Left forelimb (tissue), 1 donor: ENCODE measurements at regions not wholly inside any gene's neighbourhood (a gene's known extent, or its start where the extent isn't known, plus 50 kb on each side); places are given as distances from the start of the nearest gene placed in this dataset.

Experiments
- DNase-seq: peaks from one replicate; pipeline ENCODE4 v3.0.0-alpha.2; 2018; ENCODE audit warnings: low spot score

DNA sequence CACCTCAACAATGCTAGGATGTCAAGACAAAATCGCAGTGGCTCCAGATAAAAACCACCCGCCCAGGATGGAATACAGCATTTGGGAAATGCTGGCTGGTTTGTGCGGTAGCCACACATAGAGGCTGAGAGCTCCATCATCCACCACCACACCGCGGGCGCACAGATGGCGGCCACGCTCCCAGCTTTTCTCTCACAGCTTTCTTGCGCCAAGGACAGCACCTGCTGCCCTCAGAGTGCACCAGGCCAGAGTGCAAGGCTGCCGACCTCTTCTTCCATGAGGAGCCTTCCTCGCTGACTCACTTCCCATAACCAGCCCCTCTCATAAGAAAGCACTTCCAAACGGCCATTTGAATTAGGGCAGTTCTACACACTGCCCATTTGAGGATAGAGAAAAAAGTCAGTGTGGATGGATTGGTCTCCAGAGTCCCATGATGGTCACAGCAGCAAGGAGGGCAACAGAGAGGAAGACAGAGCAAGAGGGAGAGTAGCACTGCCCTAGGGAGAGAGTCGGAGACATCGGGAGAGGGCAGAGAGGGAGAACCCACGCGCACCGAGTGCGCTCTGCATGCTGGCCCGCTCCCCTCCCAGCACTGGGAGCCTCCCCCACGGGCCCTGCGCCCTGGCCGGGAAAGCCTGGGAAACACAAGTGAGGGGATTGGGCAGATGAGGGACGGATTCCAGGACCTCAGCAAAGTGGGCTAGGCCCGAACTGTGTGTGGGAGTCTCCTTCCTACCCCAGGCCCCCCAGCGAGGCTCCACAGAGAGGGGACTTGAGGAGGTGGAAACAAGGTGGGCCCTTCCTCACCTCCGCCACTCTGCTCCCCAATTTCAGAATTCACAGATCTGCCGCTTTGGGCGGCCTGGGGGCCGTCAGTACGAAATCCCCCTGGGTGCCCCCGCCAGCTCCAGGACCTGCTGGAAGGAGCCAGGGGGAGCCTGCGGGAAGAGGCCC is 156.9 kb downstream of the USP12 start:
- DNase-seq = no peak

DNA sequence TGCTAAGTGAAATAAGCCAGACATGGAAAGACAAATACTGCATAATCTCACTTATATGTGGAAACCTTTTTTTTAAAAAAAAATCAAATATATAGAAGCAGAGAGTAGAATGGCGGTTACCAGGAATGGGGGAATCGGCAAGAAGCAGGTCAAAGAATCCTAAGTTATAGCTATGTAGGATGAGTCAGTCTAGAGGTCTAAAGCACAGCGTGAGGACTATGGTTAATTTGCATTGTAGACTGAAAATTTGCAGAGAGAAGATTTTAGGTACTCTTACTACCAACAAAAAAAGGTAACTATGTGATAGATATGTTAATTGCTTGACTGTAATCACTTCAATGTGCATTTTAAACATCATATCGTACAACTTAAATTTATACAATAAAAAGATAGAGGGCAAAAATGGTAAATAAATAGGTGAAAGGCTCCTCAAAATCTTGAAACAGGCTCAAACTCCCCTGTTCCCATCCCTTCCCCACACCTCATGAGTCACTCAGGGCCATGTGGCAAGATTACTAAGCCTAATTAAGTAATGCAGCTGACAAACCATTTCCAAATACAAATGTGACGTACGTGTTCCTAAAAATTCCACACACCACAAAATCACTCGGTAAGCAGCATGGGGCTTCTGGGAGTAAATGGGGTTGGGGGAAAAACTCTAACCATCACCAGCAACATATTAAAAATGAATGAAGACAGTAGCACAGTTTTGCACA is 159.0 kb downstream of the USP12 start:
- no peak for DNase-seq

DNA sequence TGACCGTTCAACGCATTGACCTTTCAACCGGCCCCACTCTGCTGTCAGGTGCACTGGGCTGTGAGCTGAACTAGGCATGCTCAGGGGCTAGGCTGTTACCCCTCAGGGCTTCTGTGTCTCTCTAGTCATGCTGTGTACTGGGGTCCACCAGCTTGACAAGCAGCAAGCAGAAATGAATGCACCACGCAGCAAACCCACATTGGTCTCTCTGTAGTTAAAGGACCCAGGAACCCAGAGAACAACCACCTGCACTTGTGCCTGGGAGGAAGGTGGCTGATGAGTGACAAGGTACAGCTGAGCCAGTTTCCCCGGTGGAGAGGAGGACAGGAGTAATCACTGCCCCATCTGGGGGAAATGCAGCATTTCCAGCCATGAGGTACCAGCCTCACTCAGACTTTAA is 159.9 kb downstream of the USP12 start:
- DNase-seq = no peak

DNA sequence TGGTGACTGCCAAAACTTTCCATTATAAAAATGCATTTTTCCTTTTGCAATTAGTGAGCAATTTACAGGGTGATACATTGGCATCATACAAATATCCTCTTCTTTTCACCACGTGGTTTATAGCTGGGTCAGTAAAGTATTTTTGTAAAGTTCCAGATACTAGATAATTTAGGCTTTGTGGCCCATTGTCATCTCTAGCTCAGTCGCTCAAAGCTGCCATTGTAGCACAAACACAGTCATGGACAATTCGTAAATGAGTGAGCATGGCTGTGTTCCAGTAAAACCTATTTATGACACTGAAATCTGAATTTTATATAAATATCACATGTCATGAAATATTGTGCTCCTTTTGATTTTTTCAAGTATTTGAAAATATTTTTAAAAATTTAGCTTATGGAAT is 162.9 kb downstream of the USP12 start:
- no peak for DNase-seq

DNA sequence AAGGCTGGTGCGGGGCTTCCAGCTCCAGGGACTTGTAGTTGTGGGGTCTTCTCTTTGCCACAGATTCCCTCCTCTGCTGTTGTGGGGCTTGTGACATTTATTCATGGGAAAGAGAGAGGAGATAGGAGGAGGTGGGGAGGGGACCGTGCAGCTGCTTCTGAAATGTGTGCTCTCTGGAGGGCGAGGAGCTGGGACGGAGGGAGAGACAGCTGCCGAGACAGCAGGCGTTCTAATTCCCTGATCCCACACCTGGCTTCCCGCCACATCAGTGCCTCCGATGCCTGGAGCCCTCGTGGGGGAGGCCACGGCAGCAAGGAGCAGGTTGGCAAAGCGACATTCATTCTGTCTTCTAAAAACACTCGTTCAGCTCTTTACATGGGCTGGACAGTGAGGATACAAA is 164.4 kb downstream of the USP12 start:
- DNase-seq = no peak

DNA sequence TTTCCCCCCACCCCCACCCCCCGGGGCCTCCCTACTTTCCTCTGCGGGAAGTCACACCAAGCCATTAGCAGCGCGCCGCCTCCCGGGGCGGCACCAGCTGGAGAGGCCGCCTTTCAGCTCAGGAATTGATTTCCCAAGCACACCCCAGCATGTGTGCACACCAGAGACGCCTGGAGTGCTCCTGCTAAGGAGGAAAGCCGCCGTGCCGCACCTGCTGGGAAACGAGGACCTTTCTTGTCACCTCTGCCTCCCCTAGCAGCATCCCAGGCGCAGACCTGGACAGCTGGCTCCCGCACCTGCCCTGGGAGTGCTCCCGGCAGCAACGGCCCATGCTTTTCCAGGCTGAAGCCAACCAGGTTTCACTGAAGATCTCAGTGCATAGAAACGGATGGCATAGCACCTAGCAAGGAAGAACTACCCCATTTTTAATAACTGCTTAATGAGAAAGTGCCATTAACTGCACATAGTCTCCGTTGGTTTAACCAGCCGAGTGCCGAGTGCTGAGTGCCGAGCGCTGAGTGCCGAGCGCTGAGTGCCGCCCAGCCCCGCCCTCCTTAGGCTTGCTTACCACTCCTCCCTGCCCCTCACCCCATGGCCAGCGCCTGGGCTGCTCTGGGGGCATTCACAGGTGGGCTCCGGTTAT is 165.0 kb downstream of the USP12 start:
- no peak for DNase-seq

DNA sequence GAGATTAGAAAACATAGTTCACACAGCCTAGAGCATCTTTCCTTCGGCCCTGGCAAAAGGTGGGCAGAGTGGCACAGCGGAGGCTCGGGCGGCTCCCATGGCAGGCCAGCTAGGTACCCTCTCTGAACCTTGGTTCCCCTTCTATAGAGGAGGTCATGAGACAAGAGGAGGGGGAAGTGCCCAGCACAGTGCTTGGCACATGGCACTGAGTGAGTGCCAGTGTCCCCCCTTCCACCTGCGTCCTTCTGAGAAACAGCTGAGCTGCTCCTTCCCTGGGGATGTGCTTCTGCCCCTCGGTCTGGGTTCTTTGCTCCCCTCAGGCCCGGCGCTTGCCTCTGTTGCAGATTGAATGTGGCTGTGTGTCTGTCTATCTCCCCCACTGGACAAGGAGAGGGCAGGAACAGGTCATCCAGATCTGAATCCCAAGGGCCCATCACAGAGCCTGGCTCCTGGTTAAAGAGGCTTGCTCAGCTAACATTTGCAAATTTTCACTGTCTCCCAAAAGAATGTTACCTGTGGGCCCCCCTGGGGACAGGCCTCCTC is 165.6 kb downstream of the USP12 start:
- no peak for DNase-seq

DNA sequence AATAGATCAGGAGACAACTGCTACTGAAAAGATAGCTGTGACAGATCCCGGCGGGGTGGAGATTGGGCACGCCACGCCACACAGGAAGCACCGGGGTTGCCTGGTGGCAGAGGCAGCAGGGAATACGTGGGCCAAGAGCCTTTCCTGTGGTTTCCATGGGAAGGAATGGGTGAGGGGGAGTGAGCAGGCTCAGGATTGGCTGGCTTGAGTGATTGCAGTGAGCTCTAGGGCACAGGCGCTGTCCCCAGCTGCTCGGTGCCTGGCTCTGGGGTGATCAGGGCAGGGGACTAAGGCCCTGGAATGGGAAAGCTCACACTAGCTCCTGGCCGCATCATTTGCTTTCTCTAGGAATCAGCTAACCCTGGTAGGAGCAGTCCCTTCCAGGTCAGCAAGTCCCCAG is 166.1 kb downstream of the USP12 start:
- DNase-seq = no peak

DNA sequence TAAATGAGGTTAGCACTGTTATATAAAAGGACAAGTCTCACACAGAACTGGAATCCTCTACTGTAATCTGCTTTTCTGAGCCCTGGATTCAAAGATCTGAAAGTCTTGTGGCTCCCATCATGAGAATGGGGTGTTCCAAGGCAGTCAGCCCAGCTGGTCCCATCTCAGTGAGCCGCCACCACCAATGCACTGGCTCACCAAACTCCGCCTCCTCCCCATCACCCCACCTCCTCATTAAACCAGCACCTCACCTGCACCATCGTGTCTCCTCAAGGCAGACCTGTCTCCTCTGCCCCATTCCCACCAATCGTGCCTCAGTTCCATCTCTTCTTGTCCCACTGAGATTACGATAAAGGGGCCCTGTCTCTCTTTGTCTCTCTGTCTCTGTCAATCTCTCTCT is 166.7 kb downstream of the USP12 start:
- no peak for DNase-seq

DNA sequence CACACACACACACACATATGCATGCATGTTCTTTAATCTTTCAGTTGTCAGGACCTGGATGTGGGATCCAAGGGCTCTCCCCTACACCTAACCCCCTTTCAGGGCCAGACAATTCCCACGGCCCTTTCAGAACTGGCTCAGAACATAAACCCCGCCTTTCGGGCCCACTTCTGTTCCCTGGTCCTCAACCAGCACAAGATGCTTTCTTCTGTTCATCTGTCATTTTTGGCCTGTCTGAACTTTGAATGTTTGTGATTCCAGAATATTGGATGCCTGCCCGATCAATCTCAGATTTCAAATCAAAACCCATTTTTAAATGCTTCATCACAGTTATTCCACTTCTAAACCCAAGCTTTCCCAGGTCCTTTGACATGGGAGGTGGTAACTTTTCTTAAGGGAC is 167.3 kb downstream of the USP12 start:
- no peak for DNase-seq

DNA sequence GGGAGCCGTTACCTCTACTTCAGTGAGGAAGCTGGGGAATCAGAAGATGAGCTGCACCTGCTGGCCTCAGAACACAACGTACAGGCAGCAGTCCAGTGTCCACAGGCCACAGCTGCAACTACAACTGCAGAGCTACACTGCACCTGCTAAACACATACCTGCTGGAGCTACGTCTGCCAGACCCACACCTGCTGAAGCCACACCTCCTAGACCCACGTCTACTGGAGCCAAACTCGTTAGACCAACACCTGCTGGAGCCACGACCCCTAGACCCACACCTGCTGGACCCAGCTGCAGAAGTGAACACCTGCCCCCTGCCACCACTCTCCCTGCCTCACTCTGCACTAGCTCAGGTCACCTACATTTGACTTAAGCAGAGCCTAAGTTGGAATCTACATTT is 169.9 kb downstream of the USP12 start:
- no peak for DNase-seq

DNA sequence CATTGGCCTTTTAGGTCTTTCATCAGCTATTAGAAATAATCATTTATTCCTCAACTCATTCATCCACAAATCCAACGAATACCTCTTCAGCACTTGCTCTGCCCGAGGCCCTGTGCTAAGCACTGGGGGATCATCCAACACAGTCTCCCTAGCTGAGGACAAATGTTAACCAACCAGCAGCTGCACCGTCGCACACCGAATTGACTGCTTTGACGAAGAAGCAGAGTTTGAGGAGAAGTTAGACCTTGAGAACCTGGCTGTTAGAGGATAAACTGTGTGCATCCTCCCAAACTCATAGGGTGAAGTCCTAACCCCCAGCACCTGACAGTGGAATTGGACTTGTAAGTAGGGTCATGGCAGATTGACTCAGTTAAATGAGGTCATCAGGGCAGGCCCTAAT is 170.9 kb downstream of the USP12 start:
- DNase-seq = no peak

DNA sequence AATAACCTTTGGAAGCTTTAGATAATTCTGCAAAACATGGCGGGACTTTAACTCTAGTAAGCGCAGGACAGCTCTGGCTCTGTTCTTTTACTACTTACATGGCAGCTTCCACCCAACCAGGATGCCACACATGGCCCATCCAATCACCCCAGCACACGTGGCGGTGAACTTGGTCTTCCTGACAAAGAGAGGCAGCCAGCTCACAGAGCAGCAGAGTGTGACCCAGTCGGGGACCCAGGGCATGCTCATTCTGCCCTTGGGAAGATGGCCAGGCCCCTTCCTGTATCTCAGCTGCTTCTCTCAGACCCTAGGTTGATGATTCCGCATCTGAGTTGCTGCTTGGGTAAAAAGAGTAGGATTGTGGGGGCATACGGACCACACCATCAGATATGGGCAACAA is 172.1 kb downstream of the USP12 start:
- DNase-seq = no peak

DNA sequence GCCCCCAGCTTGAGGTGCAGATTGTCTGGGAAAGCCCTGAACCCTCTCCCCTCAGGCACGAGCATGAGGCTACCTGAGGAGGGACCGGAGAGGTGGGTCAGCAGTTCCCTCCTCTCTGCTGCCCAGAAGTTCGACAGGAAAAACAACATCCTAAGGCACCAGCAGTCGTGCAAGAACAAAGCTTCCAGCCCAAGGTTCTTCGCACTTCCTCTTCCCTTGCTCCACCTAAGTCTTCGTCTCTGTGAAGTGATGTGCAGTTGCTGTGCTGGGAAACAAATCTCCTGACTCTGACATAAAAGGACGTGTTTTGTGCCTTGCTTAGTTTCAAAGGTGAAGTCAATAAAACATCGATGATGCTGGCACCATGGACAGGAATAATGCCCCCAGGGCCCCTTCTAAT is 173.3 kb downstream of the USP12 start:
- no peak for DNase-seq

DNA sequence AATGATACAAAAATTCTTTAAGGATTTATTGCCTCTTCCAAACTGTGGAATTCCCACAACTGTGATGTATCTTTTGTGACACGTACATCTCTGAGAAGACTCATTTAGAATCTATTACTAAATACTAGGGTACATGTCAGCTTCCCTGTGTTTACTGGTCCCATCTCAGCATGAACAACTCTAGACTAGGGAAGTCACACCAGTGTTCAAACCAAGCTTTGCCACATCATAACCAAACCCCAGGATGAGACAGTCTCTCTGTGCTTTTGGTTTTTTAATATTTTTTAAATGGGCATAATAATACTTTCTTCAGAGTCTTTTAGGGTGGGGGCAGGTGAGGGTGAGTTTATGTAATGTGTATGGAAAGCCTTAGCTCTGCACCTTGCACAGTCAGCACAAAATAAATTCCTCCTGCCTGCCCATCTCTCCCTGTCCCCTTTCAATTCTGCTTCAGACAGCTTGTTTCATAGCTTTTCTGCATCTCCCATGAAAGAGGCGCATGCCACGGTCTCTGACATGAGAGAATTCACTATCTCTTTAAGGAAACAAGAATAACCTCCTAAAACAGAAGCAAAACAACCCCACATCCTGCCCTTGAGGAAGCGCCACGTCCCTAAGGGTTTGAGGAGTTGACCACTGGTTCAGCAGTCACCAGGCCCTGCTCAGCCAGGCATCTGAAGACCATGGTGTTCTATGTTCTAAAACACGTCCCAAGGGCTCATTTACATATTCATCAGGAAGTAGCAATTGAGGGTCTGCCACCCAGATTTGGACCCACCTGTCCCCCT is 174.5 kb downstream of the USP12 start:
- no peak for DNase-seq

DNA sequence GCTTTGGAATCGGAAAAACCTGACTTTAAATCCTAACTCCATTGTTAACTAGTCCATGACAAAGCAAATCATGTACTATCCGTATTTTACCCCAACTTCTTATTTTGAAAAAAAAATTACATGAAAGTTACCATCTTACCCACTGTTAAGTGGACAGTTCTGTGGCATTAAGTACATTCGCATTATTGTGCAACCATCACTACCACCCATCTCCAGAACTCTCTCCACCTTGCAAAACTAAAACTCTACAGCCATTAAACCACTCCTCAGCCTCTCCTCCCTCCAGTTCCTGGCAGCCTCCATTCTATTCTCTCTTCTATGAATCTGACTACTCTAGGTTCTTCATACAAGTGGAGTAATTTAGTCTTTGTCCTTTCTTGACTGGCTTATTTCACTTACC is 176.5 kb downstream of the USP12 start:
- no peak for DNase-seq

DNA sequence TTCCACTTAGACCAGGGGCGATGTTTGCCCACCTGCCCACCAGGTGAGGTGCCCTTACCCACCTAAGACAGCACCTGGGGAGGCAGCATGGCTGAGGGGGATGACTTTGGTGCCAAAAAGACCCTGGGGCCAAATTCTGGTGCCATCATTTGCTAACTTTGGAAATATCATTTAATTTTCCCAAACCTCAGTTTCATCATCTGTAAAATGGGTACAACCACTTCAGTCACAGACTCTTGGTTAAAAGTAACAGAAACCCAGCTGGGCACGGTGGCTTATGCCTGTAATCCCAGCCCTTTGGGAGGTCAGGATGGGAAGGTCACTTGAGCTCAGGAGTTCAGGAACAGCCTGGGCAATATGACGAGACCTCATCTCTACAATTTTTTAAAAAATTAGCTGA is 177.8 kb downstream of the USP12 start:
- no peak for DNase-seq

DNA sequence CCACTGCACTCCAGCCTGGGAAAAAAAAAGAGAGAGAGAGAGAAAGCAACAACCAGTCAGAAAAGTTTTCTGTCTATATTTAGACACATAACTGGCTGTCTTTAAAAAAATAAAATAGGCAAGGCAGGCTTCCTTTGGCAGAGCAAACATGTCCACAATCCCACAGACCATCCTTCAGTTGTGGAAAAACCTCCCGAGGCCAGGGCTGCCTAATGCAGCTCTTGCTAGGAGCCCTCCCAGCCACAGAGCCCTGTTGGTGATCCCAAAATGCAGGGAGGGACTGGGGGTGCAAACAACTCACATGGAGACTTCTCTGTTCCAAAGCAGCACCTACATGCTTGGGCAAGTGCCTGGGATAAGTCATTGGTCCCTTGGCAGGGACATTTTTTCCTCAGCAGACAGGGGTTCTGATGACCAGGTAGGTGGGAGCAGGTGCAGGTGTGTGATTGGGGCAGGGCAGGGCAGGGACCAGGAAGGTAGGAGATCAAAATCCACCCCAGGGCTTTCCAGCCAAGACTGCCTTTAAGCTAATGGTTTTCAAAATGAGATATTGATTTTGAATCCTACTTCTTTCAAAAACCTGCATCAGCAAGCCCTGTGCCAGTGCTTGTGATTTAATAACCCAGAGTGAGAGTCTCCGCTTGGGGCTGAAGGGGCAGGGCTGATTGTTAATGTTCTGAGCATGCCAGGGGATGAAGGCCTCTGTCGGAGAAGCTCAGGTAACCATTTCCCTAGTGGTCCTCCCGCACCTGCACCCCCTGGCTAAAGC is 178.5 kb downstream of the USP12 start:
- DNase-seq = no peak

DNA sequence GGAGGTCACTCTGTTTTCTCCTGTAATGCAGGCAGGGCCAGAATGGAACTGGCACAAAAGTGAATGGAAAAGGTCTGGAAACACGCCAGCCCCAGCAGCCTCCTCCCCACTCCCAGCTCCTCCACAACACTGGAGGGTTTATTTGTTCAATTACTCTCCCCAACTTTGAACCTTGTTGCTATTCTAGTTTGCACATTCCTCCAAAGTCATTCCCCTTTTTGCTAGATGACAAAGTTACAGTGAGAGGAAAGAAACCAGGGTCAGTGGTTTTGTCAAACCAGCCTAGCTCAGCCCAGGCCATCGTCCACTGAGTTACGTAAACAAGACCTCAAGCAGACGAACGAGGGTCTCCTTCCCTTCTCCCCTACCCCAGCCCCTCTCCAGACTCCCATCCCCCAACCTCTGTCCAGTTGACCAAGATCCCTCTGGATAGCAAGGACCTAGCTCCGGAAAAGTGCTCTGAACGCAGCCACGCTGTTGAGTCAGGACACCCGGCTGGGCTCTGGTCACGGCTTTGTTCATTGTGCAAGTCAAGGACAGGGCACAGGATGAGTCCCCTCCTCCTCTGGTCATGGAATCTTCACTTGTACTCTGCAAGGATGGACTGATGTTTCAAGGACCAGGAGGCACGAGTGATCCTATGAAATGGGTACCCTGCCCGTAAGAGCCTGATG is 180.0 kb downstream of the USP12 start:
- no peak for DNase-seq

DNA sequence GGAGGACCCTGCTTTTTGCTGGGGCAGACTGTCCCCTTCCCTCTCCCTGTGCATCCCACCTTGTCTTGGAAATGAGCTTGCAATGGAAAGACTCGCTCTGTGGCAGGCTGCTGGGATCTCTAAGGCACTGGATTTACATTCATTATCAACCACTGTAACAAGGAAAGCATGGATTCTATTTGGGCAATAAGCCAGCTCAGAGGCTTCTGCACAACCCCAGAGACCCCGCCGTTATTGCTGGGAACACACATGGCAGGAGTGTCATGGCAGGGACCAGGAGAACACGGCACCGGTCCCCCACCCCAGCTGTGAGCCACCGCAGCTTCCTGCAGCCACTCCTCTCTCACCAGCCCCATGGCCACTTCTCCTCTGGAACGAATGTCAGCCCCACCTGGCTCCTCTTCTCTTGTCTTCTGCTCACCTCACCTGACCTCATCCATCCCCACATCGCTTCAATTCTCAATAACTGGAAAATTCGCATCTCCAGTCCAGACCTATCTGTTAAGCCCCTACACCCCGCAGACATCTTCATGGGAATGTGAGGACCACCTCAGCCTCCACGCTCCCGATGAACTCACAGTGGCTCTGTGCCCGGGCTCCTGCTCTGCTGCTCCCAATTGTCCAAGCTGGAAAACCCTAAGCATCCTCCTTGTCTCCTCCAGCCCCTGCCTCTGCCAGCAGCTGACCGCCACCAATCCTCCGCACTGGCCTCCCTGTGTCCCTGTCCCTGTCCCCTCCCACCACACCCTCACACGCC is 181.5 kb downstream of the USP12 start:
- DNase-seq = no peak
